GM23248 (cell line): ENCODE measurements at regions not wholly inside any gene's neighbourhood (a gene's known extent, or its start where the extent isn't known, plus 50 kb on each side); places are given as distances from the start of the nearest gene placed in this dataset.

Source experiments
- EZH2 ChIP-seq: fragments of 200-600 bp; sonication (generic); IDR thresholded peaks from 2 replicates; pipeline ENCODE4 v1.6.1; 2018; ENCODE audit warnings: antibody characterized with exemption, mild to moderate bottlenecking; ENCODE audit not compliant: insufficient read depth, poor library complexity, severe bottlenecking
- EZH2phosphoT487 ChIP-seq: fragments of 200-600 bp; sonication (generic); IDR thresholded peaks from 2 replicates; pipeline ENCODE4 v1.6.1; 2018; ENCODE audit warnings: antibody characterized with exemption, moderate library complexity, mild to moderate bottlenecking, low read depth; ENCODE audit not compliant: insufficient read depth

- TF ChIP-seq EZH2 (no peak), EZH2phosphoT487 (no peak)
Observed at GRCh38 chr11:71199226-71199820, 53.1 kb downstream of the SHANK2 start.
